Activated CD4-positive, CD25-positive, alpha-beta regulatory T cell treated with anti-CD3 and anti-CD28 coated beads, Interleukin-2, amount 50 U/mL, for 24 hours (primary cell): ENCODE measurements at regions not wholly inside any gene's neighbourhood (a gene's known extent, or its start where the extent isn't known, plus 50 kb on each side); places are given as distances from the start of the nearest gene placed in this dataset.

Experiments
- ATAC-seq, 2 donors: fragments of 150-1000 bp; cut with Tn5 transposase; one replicate each; pipeline ENCODE4 v1.10.0; 2021; ENCODE audit warnings: mild to moderate bottlenecking in 1 of 2, moderate library complexity in 1 of 2

DNA sequence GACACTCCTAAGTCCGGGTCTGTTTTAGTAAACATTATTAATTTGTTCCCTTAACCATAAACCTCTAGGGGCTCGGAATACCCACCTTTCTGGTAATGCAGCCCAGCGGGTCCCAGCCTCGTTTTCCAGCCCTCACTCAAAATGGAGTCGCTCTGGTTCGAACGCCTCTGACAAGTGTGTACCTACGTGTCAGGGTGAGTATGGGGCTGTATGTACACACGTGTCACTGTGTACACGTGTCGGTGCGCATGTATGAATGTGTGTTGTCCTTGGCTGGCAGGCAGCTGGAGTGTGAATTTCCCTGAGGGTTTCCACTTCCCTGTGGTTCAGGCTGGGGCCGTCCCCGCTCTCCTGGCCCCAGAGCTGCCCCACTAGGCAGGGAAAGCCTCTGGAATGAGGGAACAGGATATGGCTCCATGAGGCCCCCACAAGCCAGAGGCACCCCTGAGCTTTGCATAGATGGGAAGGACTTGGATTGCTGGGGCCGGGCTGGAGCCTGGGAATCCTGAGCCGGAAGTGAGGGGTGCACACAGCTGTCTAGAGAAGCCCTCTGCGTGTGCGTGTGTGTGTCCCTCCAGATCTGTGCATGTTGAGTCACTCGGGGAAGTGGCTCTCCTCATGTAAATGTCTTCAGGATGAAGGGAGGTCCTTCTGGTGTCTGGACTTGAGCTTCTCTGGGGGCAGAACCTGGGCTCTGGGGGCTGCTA, 160.8 kb upstream of the IER5L start:
- no peak for ATAC-seq

GRCh38 chr9:129337336-129338140, 159.5 kb upstream of the IER5L start:
- no peak for ATAC-seq

DNA sequence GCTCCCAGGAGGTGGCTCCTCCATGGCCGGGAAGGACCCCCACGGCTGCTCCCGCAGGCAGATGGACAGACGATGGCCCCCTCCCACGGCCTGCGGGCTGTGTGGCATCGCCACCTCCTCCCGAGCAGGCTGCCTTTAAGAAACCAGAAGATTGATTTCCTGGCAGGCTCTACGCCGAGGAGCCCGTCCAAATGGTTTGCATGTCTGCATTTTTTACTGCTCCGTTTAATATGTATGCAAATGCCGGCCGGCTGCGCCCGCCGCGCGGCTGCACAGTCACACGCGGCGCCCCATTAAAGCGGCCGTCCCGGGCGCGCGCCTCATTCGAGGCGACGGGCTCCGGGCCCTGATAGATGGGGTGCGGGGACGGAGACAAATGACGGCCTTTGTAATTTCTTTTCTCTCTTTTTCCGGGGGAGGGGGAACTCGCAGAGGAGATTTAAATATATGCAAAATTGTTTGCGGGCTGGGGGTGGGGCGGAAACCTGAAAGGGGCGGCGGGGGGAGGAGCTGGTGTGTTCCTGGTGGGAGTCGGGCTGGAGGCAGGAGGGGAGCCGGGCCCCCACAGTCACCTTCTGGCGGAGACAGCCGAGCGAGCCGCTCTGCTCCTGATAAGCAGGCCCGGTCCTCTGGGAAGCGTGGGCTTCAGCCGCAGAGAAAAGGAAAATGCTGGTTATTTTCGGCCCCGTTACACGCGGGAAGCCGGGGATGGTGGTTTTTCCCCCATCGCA, 158.7 kb upstream of the IER5L start:
- ATAC-seq: peak; percentile 62 to 65

DNA sequence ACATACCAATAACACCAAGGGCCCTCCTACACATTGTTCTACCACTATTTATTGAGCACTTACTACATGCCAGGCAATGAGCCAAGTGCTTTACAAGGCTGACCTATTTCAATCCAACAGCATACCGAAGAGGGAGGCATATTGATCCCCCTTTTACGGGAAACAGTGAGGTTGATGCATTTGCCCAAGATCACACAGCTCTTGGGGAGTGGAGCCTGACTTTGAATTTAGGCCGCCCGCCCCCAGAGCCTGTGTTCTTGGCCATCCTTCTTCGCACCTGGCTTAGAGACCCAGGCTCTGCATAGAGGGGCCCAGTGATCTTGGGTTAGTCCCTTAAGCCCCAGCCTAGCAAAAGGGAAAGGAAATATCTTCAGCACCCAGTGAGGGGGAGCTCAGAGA, 158.1 kb upstream of the IER5L start:
- no peak for ATAC-seq

GRCh38 chr9:129335464-129336129, 157.5 kb upstream of the IER5L start:
- ATAC-seq: no peak

GRCh38 chr9:129334105-129334935, 156.3 kb upstream of the IER5L start:
- ATAC-seq: peak in 1 of 2 donors; percentile 11

DNA sequence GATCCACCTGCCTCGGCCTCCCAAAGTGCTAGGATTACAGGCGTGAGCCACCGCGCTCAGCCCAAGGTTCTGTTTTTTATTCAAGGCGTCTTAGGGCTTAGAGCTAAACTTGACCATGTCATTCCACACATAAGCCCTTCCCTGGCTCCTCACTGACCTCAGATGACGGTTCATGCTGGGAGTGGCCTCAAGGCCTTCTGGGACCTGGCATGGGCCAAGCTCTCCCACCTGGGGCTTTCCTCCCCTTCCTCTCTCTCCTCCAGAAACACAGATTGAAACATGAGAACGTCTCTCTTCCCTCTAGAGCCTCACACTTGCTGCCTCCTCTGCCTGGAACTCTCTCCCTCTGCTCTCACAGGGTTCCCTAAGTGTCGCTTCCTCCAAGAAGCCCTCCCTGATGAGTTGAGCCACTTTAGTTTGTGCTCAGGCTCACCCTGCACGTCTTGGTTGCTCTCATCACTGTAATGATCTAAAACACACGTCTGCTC, 155.6 kb upstream of the IER5L start:
- no peak for ATAC-seq

GRCh38 chr9:129332581-129332980, 154.5 kb upstream of the IER5L start:
- ATAC-seq: no peak

DNA sequence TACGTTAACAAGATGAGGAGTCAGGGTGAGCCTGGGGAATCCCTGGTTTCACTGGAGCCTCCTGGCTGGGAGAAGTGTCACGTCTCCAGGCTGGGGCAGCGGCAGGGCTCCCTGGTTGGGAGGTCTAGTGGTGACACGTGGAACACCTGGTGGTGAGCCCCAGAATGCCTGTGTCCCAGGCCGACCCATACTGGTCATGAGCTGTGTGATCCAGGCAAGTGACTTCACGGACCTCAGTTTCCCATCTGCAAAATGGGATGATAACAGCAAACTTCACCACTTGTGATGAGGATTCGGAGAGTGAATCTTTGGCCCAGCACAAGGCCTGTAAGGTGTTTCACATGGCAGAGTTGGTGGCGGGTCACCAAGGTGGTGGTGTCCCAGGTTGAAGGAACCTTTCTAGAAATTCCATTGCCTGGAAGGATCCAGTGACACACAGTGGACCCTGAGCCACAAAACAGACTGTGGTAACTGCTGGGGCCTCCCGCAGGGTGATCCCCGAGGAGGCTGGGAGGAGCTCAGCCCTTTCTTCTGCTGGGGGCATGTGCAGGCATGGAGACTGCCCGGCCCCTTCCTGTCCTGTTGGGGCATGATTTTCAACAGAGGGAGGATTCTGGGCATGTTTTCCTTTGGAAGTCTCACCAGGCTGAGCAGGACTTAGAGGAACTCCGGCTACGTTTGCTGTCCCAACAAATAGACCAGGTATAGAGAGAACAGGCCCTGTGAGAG, 153.9 kb upstream of the IER5L start:
- no peak for ATAC-seq

GRCh38 chr9:129331493-129331765, 153.4 kb upstream of the IER5L start:
- no peak for ATAC-seq

DNA sequence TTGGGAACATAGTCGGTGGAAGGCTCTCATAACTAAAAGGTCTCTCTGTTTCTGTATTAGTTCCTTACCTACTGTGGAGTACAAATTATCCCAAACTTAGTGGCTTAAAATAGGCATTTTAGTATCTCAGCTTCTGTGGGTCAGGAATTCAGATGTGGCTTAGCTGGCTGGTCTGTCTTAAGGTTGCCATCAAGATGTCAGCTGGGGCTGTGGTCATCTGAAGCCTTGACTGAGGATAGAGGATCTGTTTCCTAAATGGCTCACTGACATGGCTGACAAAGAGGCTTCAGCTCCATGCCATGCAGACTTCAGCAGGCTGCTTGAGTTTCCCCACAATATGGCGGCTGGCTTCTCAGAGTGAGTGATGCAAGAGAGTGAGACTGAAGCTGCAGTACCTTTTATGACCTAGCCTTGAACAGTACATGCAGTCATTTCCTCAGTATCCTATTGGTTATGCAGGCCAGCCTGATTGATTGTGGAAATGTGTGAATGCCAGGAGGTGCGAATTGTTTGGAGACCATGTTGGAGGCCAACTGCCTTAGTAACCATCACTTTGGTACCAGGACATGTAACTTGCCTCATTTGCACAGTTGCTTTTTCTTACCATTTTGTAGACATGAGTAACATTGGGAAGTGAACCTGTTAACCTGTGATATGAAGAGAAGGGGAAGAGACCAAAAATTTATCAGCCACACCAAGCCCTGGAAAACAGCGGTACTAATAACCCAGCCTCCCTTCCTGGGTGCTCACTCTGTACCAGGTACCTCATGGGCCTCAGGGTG, 152.8 kb upstream of the IER5L start:
- ATAC-seq: no peak

DNA sequence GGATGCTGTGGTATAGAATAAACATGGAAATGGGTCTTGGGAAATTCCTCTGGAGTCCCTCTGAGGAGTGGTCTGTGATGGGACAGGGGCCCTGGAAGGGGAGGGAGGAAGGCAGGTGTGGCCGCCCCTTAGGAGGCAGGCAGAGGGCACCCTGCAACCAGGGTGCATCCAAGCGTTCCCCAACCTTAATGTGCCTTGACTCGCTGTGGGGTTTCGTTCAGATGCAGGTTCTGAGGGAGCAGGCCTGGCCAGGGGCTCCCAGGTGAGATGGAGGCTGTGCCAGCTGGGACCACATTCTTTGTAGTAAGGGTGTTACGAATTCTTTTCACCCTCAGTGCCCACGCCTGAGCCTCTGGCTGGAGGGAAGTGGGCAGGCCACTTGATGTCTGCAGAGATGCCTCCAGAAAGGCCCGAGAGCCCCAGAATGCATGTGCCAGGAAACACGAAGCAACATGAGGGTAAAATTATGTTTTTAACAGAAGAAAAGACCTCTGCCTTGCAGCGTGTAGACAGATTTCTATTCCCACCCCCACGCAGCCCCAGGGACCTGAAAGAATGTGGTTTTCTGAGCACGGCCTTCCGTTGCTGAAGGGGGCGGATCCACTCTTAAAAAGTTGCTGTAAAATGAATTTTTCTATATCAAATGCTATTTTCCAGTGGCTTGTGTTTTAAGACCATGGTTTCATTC, 150.4 kb upstream of the IER5L start:
- no peak for ATAC-seq

GRCh38 chr9:129327552-129328328, 149.7 kb upstream of the IER5L start:
- no peak for ATAC-seq

GRCh38 chr9:129326061-129327005, 148.3 kb upstream of the IER5L start:
- ATAC-seq: no peak

DNA sequence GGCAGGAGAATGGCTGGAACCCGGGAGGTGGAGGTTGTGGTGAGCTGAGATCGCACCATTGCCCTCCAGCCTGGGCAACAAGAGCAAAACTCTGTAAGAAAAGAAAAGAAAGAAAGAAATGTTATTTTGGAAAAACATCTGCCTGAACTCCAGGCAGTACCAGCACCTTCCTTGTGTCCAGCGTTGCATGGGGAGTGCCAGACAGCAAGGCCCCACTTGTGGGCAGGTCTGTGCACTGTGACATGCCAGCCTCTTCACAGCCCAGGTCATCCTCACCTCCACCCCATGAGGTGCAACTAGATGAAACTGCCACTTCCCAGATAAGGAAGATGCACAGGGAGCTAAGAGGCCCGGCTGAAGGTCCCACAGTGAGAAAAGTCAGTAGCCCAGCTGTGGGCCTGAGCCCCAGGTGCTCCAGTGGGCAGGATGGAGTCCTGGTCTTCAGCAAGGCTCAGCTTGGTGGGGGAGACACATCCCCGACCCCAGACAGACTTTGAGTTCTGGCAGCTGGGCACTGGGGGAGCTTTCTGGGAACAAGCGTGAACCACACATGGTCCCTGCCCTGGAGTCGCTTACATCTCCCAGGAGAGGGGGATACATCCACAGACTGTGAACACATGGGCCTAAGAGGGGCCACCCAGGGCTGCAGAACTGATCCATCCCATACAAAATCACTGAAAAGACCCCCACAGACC, 146.9 kb upstream of the IER5L start:
- ATAC-seq: no peak

- ATAC-seq: no peak
These were observed 146.0 kb upstream of the IER5L start for GRCh38 chr9:129323999-129324553.
